B cell (primary cell): ENCODE measurements at regions not wholly inside any gene's neighbourhood (a gene's known extent, or its start where the extent isn't known, plus 50 kb on each side); places are given as distances from the start of the nearest gene placed in this dataset.

Experiments used
- EZH2 ChIP-seq: IDR thresholded peaks from 2 replicates; pipeline ENCODE4 v1.6.1; 2012; ENCODE audit warnings: borderline replicate concordance, low read depth, mild to moderate bottlenecking, moderate library complexity, low read length; ENCODE audit not compliant: insufficient read depth, poor library complexity, severe bottlenecking
- TF ChIP-seq, protein P1 (sequence below): fragments of 200-600 bp; IDR thresholded peaks from one replicate; pipeline ENCODE4 v1.8.0; 2022; ENCODE audit warnings: antibody characterized with exemption, mild to moderate bottlenecking

DNA sequence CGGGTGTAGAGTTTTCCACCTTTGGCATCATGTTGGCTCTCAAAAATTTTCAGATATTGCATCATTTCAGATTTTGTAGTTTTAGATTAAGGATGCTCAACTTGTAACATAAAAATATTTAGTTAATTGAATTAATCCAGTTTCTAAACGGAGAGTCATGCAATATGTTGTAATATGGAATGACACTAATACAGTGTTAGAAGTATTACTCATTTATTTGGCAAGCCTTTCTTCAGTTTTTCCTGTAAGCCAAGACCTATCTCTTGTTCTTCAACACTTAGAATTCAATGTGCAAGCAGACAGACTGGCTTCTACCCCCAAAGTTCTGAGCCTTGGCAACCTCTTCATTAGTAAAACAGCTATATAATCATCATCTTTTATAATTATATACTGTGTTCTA lies 985.0 kb upstream of the GOT2 start:
- TF ChIP-seq EZH2 = no peak
- TF ChIP-seq, protein P1, sequence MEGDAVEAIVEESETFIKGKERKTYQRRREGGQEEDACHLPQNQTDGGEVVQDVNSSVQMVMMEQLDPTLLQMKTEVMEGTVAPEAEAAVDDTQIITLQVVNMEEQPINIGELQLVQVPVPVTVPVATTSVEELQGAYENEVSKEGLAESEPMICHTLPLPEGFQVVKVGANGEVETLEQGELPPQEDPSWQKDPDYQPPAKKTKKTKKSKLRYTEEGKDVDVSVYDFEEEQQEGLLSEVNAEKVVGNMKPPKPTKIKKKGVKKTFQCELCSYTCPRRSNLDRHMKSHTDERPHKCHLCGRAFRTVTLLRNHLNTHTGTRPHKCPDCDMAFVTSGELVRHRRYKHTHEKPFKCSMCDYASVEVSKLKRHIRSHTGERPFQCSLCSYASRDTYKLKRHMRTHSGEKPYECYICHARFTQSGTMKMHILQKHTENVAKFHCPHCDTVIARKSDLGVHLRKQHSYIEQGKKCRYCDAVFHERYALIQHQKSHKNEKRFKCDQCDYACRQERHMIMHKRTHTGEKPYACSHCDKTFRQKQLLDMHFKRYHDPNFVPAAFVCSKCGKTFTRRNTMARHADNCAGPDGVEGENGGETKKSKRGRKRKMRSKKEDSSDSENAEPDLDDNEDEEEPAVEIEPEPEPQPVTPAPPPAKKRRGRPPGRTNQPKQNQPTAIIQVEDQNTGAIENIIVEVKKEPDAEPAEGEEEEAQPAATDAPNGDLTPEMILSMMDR = no peak
